ENCODE measurements at regions not wholly inside any gene's neighbourhood (a gene's known extent, or its start where the extent isn't known, plus 50 kb on each side); places are given as distances from the start of the nearest gene placed in this dataset.

GRCh38 chr10:123604506-123604905 lies 61.6 kb upstream of the GPR26 start:
- Histone ChIP-seq H3K9me3 (no peaks in the 10 kb centered on the region; the same call in 2 of the 3 replicates), H3K4me2 (no peak overlapping the region), H3K27ac (no peak overlapping the region), H3K4me1 (no peaks in the 10 kb centered on the region), H3K4me3 (no peak overlapping the region)
- no peak for FAIRE-seq
- CTCF ChIA-PET, result interaction anchor here (0.9 to 4.9 kb wide), 2 partner anchors 8 to 22 kb away, joined by 4 to 32 read pairs; no protein-coding TSS in a partner anchor
- ATAC-seq, result no peak
- 12% methylated on average over 6 of the region's 6 CpGs for WGBS (ENCODE audit: missing lambda C conversion rate)
- no peak for DNase-seq (ENCODE audit: low read depth in 1 of 2, low spot score in 1 of 2)
- POLR2A ChIA-PET, result no interaction called here
- TF ChIP-seq, protein P1, sequence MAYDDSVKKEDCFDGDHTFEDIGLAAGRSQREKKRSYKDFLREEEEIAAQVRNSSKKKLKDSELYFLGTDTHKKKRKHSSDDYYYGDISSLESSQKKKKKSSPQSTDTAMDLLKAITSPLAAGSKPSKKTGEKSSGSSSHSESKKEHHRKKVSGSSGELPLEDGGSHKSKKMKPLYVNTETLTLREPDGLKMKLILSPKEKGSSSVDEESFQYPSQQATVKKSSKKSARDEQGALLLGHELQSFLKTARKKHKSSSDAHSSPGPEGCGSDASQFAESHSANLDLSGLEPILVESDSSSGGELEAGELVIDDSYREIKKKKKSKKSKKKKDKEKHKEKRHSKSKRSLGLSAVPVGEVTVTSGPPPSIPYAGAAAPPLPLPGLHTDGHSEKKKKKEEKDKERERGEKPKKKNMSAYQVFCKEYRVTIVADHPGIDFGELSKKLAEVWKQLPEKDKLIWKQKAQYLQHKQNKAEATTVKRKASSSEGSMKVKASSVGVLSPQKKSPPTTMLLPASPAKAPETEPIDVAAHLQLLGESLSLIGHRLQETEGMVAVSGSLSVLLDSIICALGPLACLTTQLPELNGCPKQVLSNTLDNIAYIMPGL (CRISPR knock-in tag; IDR thresholded peaks at IDR 0.05; ENCODE audit: borderline replicate concordance), result no peak
- TF ChIP-seq ZNF302 (CRISPR knock-in tag; IDR thresholded peaks at IDR 0.05) (no peak), ELK1 (IDR thresholded peaks at IDR 0.05; ENCODE audit: low read depth, low read length) (no peak), ZC3H11A (IDR thresholded peaks at IDR 0.05) (no peak), RARB (CRISPR knock-in tag; IDR thresholded peaks at IDR 0.05) (no peak), JUNB (IDR thresholded peaks at IDR 0.05) (no peak), TFCP2L1 (CRISPR knock-in tag; IDR thresholded peaks at IDR 0.05) (no peak), RNF2 (IDR thresholded peaks at IDR 0.05; ENCODE audit: borderline replicate concordance, low read depth) (no peak), HOXA7 (CRISPR knock-in tag; IDR thresholded peaks at IDR 0.05) (no peak), CBX2 (IDR thresholded peaks at IDR 0.05; ENCODE audit: borderline replicate concordance, low read depth) (no peak), MYC (IDR thresholded peaks at IDR 0.05; ENCODE audit: borderline replicate concordance, low read length) (no peak), EHF (CRISPR knock-in tag; IDR thresholded peaks at IDR 0.05) (no peak)
- TF ChIP-seq, protein P2, sequence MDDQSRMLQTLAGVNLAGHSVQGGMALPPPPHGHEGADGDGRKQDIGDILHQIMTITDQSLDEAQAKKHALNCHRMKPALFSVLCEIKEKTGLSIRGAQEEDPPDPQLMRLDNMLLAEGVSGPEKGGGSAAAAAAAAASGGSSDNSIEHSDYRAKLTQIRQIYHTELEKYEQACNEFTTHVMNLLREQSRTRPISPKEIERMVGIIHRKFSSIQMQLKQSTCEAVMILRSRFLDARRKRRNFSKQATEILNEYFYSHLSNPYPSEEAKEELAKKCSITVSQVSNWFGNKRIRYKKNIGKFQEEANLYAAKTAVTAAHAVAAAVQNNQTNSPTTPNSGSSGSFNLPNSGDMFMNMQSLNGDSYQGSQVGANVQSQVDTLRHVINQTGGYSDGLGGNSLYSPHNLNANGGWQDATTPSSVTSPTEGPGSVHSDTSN (IDR thresholded peaks at IDR 0.05), result no peak
- TF ChIP-seq, protein P3, sequence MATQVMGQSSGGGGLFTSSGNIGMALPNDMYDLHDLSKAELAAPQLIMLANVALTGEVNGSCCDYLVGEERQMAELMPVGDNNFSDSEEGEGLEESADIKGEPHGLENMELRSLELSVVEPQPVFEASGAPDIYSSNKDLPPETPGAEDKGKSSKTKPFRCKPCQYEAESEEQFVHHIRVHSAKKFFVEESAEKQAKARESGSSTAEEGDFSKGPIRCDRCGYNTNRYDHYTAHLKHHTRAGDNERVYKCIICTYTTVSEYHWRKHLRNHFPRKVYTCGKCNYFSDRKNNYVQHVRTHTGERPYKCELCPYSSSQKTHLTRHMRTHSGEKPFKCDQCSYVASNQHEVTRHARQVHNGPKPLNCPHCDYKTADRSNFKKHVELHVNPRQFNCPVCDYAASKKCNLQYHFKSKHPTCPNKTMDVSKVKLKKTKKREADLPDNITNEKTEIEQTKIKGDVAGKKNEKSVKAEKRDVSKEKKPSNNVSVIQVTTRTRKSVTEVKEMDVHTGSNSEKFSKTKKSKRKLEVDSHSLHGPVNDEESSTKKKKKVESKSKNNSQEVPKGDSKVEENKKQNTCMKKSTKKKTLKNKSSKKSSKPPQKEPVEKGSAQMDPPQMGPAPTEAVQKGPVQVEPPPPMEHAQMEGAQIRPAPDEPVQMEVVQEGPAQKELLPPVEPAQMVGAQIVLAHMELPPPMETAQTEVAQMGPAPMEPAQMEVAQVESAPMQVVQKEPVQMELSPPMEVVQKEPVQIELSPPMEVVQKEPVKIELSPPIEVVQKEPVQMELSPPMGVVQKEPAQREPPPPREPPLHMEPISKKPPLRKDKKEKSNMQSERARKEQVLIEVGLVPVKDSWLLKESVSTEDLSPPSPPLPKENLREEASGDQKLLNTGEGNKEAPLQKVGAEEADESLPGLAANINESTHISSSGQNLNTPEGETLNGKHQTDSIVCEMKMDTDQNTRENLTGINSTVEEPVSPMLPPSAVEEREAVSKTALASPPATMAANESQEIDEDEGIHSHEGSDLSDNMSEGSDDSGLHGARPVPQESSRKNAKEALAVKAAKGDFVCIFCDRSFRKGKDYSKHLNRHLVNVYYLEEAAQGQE (IDR thresholded peaks at IDR 0.05), result no peak

- 12% methylated on average over 9 of the region's 9 CpGs for WGBS (ENCODE audit: missing lambda C conversion rate)
- H3K4me3 ChIP-seq, result no peak overlapping the region
- ChIA-PET POLR2A (no interaction called here), CTCF (interaction anchor here (4.9 kb wide), 1 partner anchor 24 kb away, joined by 32 read pairs; no protein-coding TSS in a partner anchor)
- ATAC-seq (no peak), FAIRE-seq (no peak), DNase-seq (ENCODE audit: low read depth in 1 of 2, low spot score in 1 of 2) (no peak)
- no peaks in the 10 kb centered on the region; the same call in 2 of the 3 replicates for H3K9me3 ChIP-seq
- H3K27ac ChIP-seq, result no peak overlapping the region
- H3K4me1 ChIP-seq, result no peaks in the 10 kb centered on the region
- no peak overlapping the region for H3K4me2 ChIP-seq
- TF ChIP-seq HOXA7 (CRISPR knock-in tag; IDR thresholded peaks at IDR 0.05) (no peak), MAZ (IDR thresholded peaks at IDR 0.05; ENCODE audit: borderline replicate concordance, low read depth, low read length) (no peak), ZSCAN20 (CRISPR knock-in tag; IDR thresholded peaks at IDR 0.05) (no peak), KDM1A (IDR thresholded peaks at IDR 0.05; ENCODE audit: low read depth) (no peak), MYC (IDR thresholded peaks at IDR 0.05; ENCODE audit: borderline replicate concordance, low read length) (no peak), RAD21 (conservative IDR thresholded peaks at IDR 0.05 in 1 of 2, IDR thresholded peaks at IDR 0.05 in 1 of 2) (no peak), CTCF (IDR thresholded peaks at IDR 0.05) (no peak), EP300 (IDR thresholded peaks at IDR 0.05) (no peak), BHLHE40 (IDR thresholded peaks at IDR 0.05; ENCODE audit: low read depth, low read length) (no peak), GATA3 (IDR thresholded peaks at IDR 0.05; ENCODE audit: borderline replicate concordance) (no peak), HEYL (CRISPR knock-in tag; IDR thresholded peaks at IDR 0.05) (no peak)
- TF ChIP-seq, protein P3 (IDR thresholded peaks at IDR 0.05), result no peak
Measured at GRCh38 chr10:123606006-123606405, 60.1 kb upstream of the GPR26 start.
